K562 (cell line): ENCODE measurements at regions not wholly inside any gene's neighbourhood (a gene's known extent, or its start where the extent isn't known, plus 50 kb on each side); places are given as distances from the start of the nearest gene placed in this dataset.

Experiments used
- ATAC-seq: fragments of 200-7000 bp; cut with Tn5 transposase; 3 replicates; pipeline ENCODE4 v1.9.1; 2020; ENCODE audit warnings: moderate library complexity
- BruUV-seq: library from RNA; stranded (reverse); fragments of 400-500 nt; replicated peaks from 2 replicates; lab custom pipeline; 2021; lab: Mats Ljungman, UMichigan
- CTCF ChIA-PET: fragments of 300-600 bp; formaldehyde crosslinking; extraction: SDS; loops from one replicate; lab custom pipeline; 2021; ENCODE audit warnings: low intra/inter-chr PET ratio; lab: Yijun Ruan, JAX
- POLR2A ChIA-PET: fragments of 300-600, 350-650 bp; sonication (Branson Sonifier 250); formaldehyde crosslinking; extraction: SDS; loops from one replicate; lab custom pipeline; 2021; ENCODE audit warnings: antibody characterized with exemption, inconsistent platforms; lab: Yijun Ruan, JAX
- DNase-seq, 4 experiments: peaks; one replicate each; pipeline versions ENCODE4 v3.0.0 to v3.0.0-alpha.2; 2011 to 2018; ENCODE audit warnings: low spot score in 3 of 4, mixed read lengths in 3 of 4; ENCODE audit errors: extremely low read depth in 1 of 4
- FAIRE-seq: peaks from 2 replicates; lab custom pipeline; 2011; peaks lifted over from hg19 to GRCh38; lab: Jason Lieb, UNC
- H2AFZ ChIP-seq: 2 replicates; pipeline ENCODE4 v1.6.0; 2011; ENCODE audit warnings: low read depth, low read length, control low read depth, inconsistent platforms
- H3K27ac ChIP-seq: fragments of 200-600 bp; 3 replicates; pipeline ENCODE4 v1.8.0; 2011; ENCODE audit warnings: low read depth, mild to moderate bottlenecking, control low read depth, inconsistent platforms, low read length, moderate library complexity, mixed read lengths; ENCODE audit errors: extremely low read depth
- H3K27me3 ChIP-seq, 2 experiments: fragments of 300-600 bp in 1 of 2; 2 replicates in 1 of 2; 3 replicates in 1 of 2; pipeline versions ENCODE4 v1.6.0 to v1.8.0; 2011; ENCODE audit warnings: inconsistent platforms in 2 of 2, low read length in 2 of 2, mild to moderate bottlenecking in 1 of 2, mixed read lengths in 1 of 2, moderate library complexity in 1 of 2; ENCODE audit not compliant: control insufficient read depth in 2 of 2, insufficient read depth in 2 of 2
- H3K36me3 ChIP-seq: fragments of 300-600 bp; 3 replicates; pipeline ENCODE4 v1.8.0; 2011; ENCODE audit warnings: mild to moderate bottlenecking, low read length, inconsistent platforms; ENCODE audit not compliant: control insufficient read depth, insufficient read depth
- H3K4me1 ChIP-seq, 2 experiments: fragments of 200-600 bp in 1 of 2; replicated peaks in 1 of 2; 2 replicates in 1 of 2; 3 replicates in 1 of 2; pipeline versions ENCODE4 v1.5.1 to v1.8.0; 2011; ENCODE audit warnings: inconsistent platforms in 2 of 2, low read length in 2 of 2, mild to moderate bottlenecking in 1 of 2, mixed read lengths in 1 of 2, moderate library complexity in 1 of 2; ENCODE audit not compliant: control insufficient read depth in 2 of 2, insufficient read depth in 2 of 2
- H3K4me2 ChIP-seq: 2 replicates; pipeline ENCODE4 v1.6.1; 2011; ENCODE audit warnings: low read length, control low read depth, inconsistent platforms, mixed read lengths; ENCODE audit not compliant: insufficient read depth
- H3K4me3 ChIP-seq: fragments of 200-600 bp; sonication (generic), shearing (Covaris generic); 2 replicates; pipeline ENCODE4 v1.5.1; 2016; ENCODE audit warnings: control low read depth, inconsistent platforms
- H3K79me2 ChIP-seq: fragments of 200-600 bp; 3 replicates; pipeline ENCODE4 v1.8.0; 2011; ENCODE audit warnings: low read length, inconsistent platforms; ENCODE audit not compliant: control insufficient read depth, insufficient read depth
- H3K9ac ChIP-seq, 2 experiments: 2 replicates each; pipeline versions ENCODE4 v1.6.0 to v1.6.1; 2011; ENCODE audit warnings: low read depth in 2 of 2, low read length in 2 of 2, control low read depth in 1 of 2, inconsistent platforms in 1 of 2, mild to moderate bottlenecking in 1 of 2, mixed read lengths in 1 of 2; ENCODE audit not compliant: insufficient read depth in 1 of 2
- H3K9me1 ChIP-seq: one replicate; pipeline ENCODE4 v1.6.0; 2011; ENCODE audit warnings: inconsistent platforms, mild to moderate bottlenecking, low read length, moderate library complexity; ENCODE audit not compliant: control insufficient read depth, insufficient read depth
- H3K9me3 ChIP-seq: replicated peaks from 2 replicates; pipeline ENCODE4 v1.5.1; 2011; ENCODE audit warnings: low read depth, low read length, inconsistent platforms; ENCODE audit not compliant: control insufficient read depth, insufficient read depth
- H4K20me1 ChIP-seq: replicated peaks from 2 replicates; pipeline ENCODE4 v1.6.1; 2011; ENCODE audit warnings: low read length, inconsistent platforms, mixed read lengths; ENCODE audit not compliant: control insufficient read depth, insufficient read depth
- DMBX1 ChIP-seq: fragments of 250-450 bp; sonication (Bioruptor Pico); IDR thresholded peaks from 2 replicates; pipeline ENCODE4 v1.8.0; 2022; ENCODE audit warnings: inconsistent platforms, mild to moderate bottlenecking, moderate library complexity, borderline replicate concordance
- WGBS: fragments of 100-300 bp; shearing (Covaris generic); methylation state at CpG from one replicate; pipeline ENCODE4 v1.1.6; 2016; ENCODE audit warnings: low coverage, mixed read lengths; ENCODE audit not compliant: insufficient coverage; ENCODE audit errors: missing lambda C conversion rate; 5-methylcytosine and 5-hydroxymethylcytosine counted together
- in situ Hi-C: fragments of 300-500 bp; cut with MboI; formaldehyde crosslinking; loops from 4 replicates; pipeline ENCODE4 v1.15.0; 2018; ENCODE audit warnings: inconsistent platforms, mixed read lengths
- intact Hi-C: fragments of 100-400 bp; cut with micrococcal nuclease; formaldehyde crosslinking; loops from 2 replicates; pipeline ENCODE4 v1.14.2; 2022
- TF ChIP-seq, protein P1 (sequence below), 2 experiments: fragments of 450-650 bp; IDR thresholded peaks; 2 replicates each; pipeline ENCODE4 v1.6.1; 2016; ENCODE audit warnings: mild to moderate bottlenecking in 2 of 2, borderline replicate concordance in 1 of 2, low read depth in 1 of 2, moderate library complexity in 1 of 2
- TF ChIP-seq, protein P2 (sequence below), 2 experiments: fragments of 450-650 bp in 1 of 2; sonication (generic) in 1 of 2; formaldehyde crosslinking; conservative IDR thresholded peaks; 2 replicates each; pipeline versions ENCODE4 v1.4.0 to v1.8.1; 2020 to 2022; ENCODE audit warnings: mild to moderate bottlenecking in 1 of 2, missing genetic modification reagents in 1 of 2

- H3K9me3 ChIP-seq, result no peaks in the 10 kb centered on the region
- BruUV-seq, result no TSS peak
- no peak for TF ChIP-seq DMBX1 (CRISPR knock-in tag)
- TF ChIP-seq, protein P1, sequence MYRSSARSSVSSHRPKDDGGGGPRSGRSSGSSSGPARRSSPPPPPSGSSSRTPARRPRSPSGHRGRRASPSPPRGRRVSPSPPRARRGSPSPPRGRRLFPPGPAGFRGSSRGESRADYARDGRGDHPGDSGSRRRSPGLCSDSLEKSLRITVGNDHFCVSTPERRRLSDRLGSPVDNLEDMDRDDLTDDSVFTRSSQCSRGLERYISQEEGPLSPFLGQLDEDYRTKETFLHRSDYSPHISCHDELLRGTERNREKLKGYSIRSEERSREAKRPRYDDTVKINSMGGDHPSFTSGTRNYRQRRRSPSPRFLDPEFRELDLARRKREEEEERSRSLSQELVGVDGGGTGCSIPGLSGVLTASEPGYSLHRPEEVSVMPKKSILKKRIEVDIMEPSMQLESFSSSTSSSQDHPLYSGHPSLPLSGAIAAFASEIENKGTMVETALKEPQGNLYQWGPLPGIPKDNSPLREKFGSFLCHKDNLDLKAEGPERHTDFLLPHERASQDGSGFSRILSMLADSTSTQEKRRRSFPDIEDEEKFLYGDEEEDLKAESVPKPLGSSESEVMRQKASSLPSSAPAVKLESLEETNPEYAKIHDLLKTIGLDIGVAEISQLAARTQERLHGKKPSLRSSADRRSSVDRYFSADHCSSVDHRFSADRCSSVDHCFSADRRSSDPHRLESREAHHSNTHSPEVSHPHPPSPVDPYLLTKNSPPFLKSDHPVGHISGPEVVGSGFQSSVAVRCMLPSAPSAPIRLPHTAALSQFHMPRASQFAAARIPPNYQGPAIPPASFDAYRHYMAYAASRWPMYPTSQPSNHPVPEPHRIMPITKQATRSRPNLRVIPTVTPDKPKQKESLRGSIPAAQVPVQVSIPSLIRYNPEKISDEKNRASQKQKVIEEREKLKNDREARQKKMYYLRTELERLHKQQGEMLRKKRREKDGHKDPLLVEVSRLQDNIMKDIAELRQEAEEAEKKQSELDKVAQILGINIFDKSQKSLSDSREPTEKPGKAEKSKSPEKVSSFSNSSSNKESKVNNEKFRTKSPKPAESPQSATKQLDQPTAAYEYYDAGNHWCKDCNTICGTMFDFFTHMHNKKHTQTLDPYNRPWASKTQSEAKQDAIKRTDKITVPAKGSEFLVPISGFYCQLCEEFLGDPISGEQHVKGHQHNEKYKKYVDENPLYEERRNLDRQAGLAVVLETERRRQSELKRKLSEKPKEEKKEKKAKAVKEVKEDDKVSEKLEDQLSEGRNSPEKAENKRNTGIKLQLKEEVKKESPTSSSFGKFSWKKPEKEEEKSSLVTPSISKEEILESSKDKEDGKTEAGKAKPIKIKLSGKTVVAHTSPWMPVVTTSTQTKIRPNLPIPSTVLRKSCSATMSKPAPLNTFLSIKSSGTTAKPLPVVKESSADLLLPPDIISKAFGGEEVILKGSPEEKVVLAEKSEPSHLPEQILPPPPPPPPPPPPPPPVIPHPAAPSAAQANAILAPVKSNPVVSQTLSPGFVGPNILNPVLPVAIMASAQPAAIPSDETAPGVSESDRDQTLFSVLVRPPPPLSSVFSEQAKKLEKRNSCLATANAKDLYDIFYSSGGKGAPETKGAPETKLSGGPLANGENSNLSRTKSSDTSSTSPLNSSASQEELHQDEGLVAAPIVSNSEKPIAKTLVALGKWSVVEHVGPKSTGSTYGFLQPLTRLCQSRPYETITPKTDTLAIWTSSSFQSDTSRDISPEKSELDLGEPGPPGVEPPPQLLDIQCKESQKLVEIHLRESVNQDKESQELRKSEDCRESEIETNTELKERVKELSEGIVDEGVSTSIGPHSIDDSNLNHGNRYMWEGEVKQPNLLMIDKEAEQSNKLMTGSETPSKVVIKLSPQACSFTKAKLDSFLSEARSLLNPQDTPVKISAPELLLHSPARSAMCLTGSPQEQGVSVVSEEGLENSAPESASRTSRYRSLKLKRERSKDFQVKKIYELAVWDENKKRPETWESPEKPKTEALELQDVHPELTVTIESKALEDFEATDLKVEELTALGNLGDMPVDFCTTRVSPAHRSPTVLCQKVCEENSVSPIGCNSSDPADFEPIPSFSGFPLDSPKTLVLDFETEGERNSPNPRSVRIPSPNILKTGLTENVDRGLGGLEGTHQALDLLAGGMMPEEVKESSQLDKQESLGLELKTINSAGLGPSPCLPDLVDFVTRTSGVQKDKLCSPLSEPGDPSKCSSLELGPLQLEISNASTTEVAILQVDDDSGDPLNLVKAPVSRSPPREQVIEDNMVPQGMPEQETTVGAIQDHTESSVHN (IDR thresholded peaks at IDR 0.05; ENCODE audit: borderline replicate concordance in 1 of 2, low read depth in 1 of 2), result no peak
- TF ChIP-seq, protein P2, sequence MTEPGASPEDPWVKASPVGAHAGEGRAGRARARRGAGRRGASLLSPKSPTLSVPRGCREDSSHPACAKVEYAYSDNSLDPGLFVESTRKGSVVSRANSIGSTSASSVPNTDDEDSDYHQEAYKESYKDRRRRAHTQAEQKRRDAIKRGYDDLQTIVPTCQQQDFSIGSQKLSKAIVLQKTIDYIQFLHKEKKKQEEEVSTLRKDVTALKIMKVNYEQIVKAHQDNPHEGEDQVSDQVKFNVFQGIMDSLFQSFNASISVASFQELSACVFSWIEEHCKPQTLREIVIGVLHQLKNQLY (CRISPR knock-in tag; conservative IDR thresholded peaks at IDR 0.05), result no peak
- H3K79me2 ChIP-seq, result no peaks in the 10 kb centered on the region
- no peaks in the 10 kb centered on the region for H3K4me1 ChIP-seq
- no peak overlapping the region for H2AFZ ChIP-seq
- ChIA-PET POLR2A (no interaction called here), CTCF (no interaction called here)
- H3K27ac ChIP-seq, result no peak overlapping the region
- FAIRE-seq, result no peak
- no peaks in the 10 kb centered on the region for H3K27me3 ChIP-seq
- no peak overlapping the region for H3K4me2 ChIP-seq
- H3K36me3 ChIP-seq, result no peaks in the 10 kb centered on the region
- no peak for DNase-seq
- no peaks in the 10 kb centered on the region for H4K20me1 ChIP-seq
- no peak overlapping the region for H3K4me3 ChIP-seq
- 0% methylated on average over 1 of the region's 1 CpG for WGBS
- no peak overlapping the region for H3K9ac ChIP-seq
- intact Hi-C loops (no loop called here), in situ Hi-C loops (no loop called here)
- ATAC-seq, result no peak
- H3K9me1 ChIP-seq, result no peaks in the 10 kb centered on the region
Observed at GRCh38 chr1:81443288-81443687, 357.4 kb upstream of the ADGRL2 start.
